ENCODE measurements at regions not wholly inside any gene's neighbourhood (a gene's known extent, or its start where the extent isn't known, plus 50 kb on each side); places are given as distances from the start of the nearest gene placed in this dataset.
"Not testable (repeated sequence)": the region's sequence is repeated elsewhere in the genome, so short reads cannot be mapped to it uniquely, and the experiment has no call there.

DNA sequence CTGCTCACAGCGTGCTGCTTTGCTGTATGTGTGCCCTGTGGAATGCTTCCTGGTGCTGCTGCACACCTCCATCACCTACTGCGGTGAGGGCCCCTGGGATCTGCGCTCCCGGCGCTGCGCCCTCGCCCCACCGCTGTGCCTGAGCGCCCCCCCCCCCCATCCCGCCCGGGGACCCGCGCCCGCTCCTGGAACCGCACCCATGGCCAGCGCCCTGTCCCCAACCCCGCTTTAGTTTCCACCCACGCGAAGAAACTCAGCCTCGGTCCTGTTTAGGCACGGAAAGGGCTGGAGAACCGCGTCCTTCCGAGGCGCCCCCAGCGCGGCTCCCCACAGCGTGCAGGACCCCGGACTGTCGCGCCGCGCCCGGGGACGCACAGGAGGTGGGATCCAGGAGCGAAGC is 265.5 kb downstream of the POTEB3 start:
- not testable (repeated sequence) for DNase-seq (ENCODE audit: low read depth, low spot score)

GRCh38 chr15:21151203-21151966 is 285.3 kb upstream of the POTEB2 start:
- DNase-seq (ENCODE audit: low read depth, low spot score): not testable (repeated sequence)

DNA sequence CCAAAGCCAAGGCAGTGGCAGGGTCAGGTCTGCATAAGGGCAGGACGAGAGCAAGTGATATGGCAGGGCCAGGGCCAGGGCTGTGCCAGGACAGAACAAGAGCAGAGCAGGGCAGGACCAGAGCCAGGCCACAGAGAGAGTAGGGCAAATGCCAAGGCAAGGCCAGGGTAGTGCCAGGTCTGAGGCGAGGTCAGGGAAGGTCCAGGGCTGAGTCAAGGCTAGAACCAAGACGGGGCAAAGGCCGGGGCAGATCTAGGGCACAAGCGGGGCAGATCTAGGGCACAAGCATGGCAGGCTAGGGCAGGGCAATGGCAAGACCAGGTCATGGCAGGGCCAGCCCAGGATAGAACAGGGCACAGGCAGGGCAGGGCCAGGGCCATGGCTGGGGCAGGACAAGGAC is 282.0 kb upstream of the POTEB2 start:
- DNase-seq (ENCODE audit: low read depth, low spot score): not testable (repeated sequence)

DNA sequence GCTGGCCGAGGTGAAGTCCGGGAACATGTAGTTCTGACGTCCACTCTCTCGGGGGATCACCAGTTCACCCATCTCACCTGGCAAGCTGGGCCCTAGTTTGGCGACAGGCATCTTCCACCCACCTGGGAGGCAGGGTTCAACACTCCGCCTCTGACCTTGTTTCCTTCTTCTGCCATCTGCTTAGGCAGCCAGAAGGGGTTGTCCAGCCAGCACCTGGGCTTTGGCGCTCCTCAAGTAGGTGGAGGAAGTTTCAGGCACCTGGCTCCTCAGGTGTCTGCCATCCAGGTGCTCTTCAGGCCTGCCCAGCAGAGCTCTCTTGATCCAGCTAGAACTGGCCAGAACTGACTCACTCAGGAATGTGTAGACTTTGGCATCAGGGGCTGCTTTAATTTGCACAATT is 267.8 kb upstream of the POTEB2 start:
- not testable (repeated sequence) for DNase-seq (ENCODE audit: low read depth, low spot score)

GRCh38 chr15:21112271-21113053 is 246.3 kb upstream of the POTEB2 start:
- DNase-seq (ENCODE audit: low read depth, low spot score): peak; percentile 0

DNA sequence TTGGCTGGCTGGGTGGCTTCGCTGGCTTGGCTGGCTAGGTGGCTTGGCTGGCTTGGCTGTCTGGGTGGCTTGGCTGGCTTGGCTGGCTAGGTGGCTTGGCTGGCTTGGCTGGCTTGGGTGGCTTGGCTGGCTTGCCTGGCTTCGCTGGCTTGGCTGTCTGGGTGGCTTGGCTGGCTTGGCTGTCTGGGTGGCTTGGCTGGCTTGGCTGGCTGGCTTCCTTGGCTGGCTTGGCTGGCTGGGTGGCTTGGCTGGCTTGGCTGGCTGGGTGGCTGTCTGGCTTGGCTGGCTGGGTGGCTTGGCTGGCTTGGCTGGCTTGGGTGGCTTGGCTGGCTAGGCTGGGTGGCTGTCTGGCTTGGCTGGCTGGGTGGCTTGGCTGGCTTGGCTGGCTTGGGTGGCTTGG is 245.7 kb upstream of the POTEB2 start:
- DNase-seq (ENCODE audit: low read depth, low spot score): peak; percentile 7

DNA sequence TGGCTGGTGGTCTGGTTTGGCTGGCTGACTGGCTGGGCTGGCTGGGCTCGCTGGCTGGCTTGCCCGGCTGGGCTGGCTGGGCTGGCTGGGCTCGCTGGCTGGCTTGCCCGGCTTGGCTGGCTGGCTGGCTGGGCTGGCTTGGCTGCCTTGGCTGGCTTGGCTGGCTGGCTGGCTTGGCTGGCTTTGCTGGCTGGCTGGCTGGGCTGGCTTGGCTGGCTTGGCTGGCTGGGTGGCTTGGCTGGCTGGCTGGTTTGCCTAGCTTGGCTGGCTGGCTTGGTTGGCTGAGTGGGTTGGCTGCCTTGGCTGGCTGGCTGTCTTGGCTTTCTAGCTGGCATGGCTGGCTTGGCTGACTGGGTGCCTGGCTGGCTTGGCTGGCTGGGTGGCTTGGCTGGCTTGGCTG is 245.1 kb upstream of the POTEB2 start:
- DNase-seq (ENCODE audit: low read depth, low spot score): not testable (repeated sequence)

DNA sequence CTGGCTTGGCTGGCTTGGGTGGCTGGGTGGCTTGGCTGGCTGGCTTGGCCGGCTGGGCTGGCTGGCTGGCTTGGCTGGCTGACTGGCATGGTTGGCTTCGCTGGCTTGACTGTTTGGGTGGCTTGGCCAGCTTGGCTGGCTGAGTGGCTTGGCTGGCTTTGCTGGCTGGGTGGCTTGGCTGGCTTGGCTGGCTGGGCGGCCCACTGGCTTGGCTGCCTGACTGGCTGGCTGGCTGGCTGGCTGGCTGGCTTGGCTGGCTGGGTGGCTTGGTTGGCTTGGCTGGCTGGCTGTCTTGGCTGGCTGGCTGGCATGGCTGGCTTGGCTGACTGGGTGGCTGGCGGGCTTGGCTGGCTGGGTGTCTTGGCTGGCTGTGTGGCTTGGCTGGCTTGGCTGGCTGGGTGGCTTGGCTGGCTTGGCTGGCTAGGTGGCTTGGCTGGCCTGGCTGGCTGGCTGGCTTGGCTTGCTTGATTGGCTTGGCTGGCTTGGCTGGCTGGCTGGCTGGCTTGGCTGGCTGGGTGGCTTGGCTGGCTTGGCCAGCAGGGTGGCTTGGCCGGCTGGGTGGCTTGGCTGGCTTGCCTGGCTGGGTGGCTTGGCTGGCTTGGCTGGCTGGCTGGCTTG is 244.2 kb upstream of the POTEB2 start:
- not testable (repeated sequence) for DNase-seq (ENCODE audit: low read depth, low spot score)

- not testable (repeated sequence) for DNase-seq (ENCODE audit: low read depth, low spot score)
These were observed 242.3 kb upstream of the POTEB2 start for GRCh38 chr15:21108384-21108783.

GRCh38 chr15:21107399-21108381 is 241.6 kb upstream of the POTEB2 start:
- DNase-seq (ENCODE audit: low read depth, low spot score): not testable (repeated sequence)

DNA sequence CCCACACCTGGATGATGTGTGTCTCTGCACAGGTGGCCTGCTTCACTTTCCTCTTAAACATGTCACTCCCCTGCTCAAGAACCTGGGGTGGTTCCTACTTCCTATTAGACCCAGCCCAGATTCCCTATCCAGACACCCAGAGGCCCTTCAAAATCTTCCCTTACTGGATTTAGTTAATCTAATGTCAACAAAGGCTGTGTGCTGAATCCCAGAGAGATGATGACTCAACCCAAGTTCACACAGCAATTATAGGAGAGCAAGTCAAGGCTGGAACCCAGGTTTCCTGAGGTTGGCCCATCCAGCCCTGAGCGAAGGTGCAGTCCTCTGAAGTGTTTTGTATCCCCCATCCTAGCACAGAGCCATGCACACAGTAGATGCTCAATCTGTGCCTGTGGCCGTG is 230.5 kb upstream of the POTEB2 start:
- DNase-seq (ENCODE audit: low read depth, low spot score): not testable (repeated sequence)

DNA sequence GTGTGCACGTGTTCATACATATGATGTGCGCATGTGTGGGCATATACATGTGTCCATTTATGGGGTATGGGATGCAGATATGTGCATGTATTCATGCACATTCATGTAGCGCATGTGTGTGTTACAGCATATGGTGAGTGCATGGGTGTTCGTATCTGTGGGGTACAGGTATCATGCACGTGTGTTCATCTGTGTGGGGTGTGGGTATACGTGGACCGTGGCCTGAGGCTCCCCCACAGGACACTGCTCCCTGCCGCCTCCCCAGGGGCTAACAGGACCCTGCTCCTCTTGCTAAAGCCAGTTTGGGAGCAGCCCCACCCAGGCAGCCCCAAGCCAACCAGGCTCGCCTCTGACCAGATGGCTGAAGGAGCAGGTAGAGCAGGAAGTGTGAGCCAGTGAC is 213.4 kb upstream of the POTEB2 start:
- not testable (repeated sequence) for DNase-seq (ENCODE audit: low read depth, low spot score)

DNA sequence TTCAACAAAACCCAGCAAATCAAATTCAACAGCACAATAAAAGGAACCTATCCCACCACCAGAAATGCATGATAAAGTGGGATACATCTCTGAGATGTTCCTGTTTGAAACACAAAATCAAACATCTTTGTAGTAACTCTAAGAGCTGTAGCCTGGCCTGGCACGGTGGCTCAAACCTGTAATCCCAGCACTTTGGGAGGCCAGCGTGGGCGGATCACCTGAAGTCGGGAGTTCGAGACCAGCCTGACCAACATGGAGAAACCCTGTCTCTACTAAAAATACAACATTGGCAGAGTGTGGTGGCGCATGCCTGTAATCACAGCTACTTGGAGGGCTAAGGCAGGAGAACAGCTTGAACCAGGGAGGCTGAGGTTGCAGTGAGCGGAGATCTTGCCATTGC is 202.8 kb upstream of the POTEB2 start:
- not testable (repeated sequence) for DNase-seq (ENCODE audit: low read depth, low spot score)

DNA sequence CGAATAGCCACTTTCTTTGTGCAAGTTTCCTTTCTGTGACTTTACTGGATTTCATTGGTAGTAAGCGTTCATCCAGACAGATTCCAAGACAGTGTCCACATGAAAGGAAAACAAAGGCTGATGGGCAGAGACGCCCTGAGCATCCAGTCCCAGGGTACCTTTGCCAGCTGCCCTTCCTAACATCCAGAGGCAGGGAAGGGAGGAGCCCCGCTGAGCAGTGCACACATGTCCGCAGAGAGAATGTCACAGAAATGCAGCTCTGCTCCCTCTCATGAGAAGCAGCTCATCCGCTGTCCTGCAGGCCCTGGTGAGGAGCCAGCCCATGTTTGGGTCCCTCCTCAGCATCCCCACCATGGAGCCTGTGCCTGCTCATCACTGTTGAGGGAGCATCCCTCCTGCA is 197.4 kb upstream of the POTEB2 start:
- not testable (repeated sequence) for DNase-seq (ENCODE audit: low read depth, low spot score)

DNA sequence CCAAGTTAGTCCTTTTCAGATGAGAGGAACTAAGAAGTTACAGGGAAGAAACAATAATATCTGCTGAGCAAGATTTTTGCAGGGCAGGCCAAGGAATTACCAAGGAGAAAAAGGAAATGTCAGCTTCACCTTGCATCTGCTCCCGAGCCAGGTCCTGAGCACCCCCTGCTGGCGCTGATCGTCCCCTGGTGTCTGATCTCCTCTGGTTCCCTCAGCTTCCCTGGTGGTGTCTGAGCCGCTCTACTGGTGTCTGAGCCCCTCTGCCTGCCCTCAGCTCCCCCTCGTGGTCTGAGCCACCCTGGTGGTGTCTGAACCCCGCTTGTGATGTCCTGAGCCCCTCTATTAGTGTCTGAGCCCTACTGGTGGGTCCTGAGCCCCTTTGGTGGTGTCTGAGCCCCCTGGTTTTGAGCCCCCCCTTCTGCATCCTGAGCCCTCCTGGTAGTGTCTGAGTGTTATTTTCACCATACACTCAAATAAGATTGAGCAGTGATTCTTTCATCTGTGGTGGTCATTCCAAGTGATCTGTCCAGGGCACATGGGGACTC is 196.6 kb upstream of the POTEB2 start:
- DNase-seq (ENCODE audit: low read depth, low spot score): not testable (repeated sequence)

DNA sequence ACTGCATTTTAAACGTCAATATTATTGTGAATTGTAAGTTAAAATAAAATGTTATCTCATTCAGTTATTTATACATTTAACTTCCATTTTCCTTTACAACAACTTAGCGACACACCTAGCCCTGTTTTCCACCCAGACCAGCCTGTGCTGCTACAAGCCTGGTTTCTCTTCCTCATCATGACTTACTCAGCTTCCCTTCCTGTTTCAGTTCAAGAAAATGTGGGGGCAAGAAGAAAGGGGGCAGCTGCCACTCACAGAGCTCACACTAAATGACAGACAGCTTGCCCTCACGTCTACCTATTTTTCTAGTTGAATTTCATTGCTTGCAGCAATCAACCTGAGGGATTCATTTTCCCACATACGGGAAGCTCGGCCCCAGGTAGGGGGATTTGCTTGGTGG is 185.8 kb upstream of the POTEB2 start:
- DNase-seq (ENCODE audit: low read depth, low spot score): not testable (repeated sequence)

DNA sequence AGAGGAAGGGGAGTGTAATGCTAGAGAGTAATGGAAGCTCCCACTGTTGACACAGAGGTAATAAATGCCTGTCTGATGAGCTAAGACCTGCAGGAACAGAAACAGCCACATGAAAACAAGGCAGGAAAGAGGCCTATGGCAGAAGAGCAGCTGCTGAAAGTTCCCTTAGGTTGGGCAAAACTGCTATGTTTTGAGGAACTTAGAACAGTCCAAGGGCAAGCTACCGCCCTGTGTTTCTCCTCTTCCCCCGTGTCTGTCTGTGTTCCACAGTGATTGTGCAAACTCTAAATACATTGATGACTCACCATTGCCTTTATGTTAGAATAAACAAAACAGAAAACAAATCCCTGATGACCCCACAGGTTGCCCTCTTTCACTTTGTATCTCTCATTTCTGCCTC is 165.6 kb upstream of the POTEB2 start:
- DNase-seq (ENCODE audit: low read depth, low spot score): not testable (repeated sequence)

- DNase-seq (ENCODE audit: low read depth, low spot score): not testable (repeated sequence)
These were observed 162.9 kb upstream of the POTEB2 start for GRCh38 chr15:21029001-21029400.

GRCh38 chr15:21027942-21028341 is 161.8 kb upstream of the POTEB2 start:
- DNase-seq (ENCODE audit: low read depth, low spot score): not testable (repeated sequence)

- not testable (repeated sequence) for DNase-seq (ENCODE audit: low read depth, low spot score)
These were observed 160.7 kb upstream of the POTEB2 start for GRCh38 chr15:21026848-21027247.

All from astrocyte of the hippocampus (primary cell).